HG02981 (cell line): ENCODE measurements at regions not wholly inside any gene's neighbourhood (a gene's known extent, or its start where the extent isn't known, plus 50 kb on each side); places are given as distances from the start of the nearest gene placed in this dataset.

ENCODE experiments used
- ATAC-seq: cut with Tn5 transposase; IDR thresholded peaks from one replicate; pipeline ENCODE4 v1.9.1; 2021; ENCODE audit warnings: mild to moderate bottlenecking, moderate library complexity; ENCODE audit not compliant: unreplicated experiment

- ATAC-seq: no peak
Observed at GRCh38 chr16:80366023-80366422, 174.8 kb upstream of the DYNLRB2 start.

GRCh38 chr16:80362816-80363215, 178.0 kb upstream of the DYNLRB2 start:
- no peak for ATAC-seq

GRCh38 chr16:80356365-80356764, 184.4 kb upstream of the DYNLRB2 start:
- no peak for ATAC-seq

GRCh38 chr16:80355335-80355734, 185.5 kb upstream of the DYNLRB2 start:
- ATAC-seq: no peak

- no peak for ATAC-seq
Observed at GRCh38 chr16:80350061-80350460, 190.7 kb upstream of the DYNLRB2 start.

GRCh38 chr16:80347900-80348299, 192.9 kb upstream of the DYNLRB2 start:
- no peak for ATAC-seq

GRCh38 chr16:80347002-80347401, 193.8 kb upstream of the DYNLRB2 start:
- ATAC-seq: no peak

- ATAC-seq: peak; percentile 83
Observed at GRCh38 chr16:80346111-80346632, 194.6 kb upstream of the DYNLRB2 start.

- ATAC-seq: no peak
Observed at GRCh38 chr16:80345701-80346100, 195.1 kb upstream of the DYNLRB2 start.

GRCh38 chr16:80344570-80344969, 196.2 kb upstream of the DYNLRB2 start:
- ATAC-seq: no peak

- no peak for ATAC-seq
Observed at GRCh38 chr16:80341263-80341662, 199.5 kb upstream of the DYNLRB2 start.

- no peak for ATAC-seq
Observed at GRCh38 chr16:80337786-80338185, 203.0 kb upstream of the DYNLRB2 start.

GRCh38 chr16:80330803-80331202, 210.0 kb upstream of the DYNLRB2 start:
- ATAC-seq: no peak

- ATAC-seq: no peak
Observed at GRCh38 chr16:80330150-80330549, 210.6 kb upstream of the DYNLRB2 start.

- ATAC-seq: no peak
Observed at GRCh38 chr16:80327740-80328139, 213.1 kb upstream of the DYNLRB2 start.

- no peak for ATAC-seq
Observed at GRCh38 chr16:80324371-80324770, 216.4 kb upstream of the DYNLRB2 start.

- no peak for ATAC-seq
Observed at GRCh38 chr16:80323808-80324195, 217.0 kb upstream of the DYNLRB2 start.

- ATAC-seq: no peak
Observed at GRCh38 chr16:80323187-80323807, 217.5 kb upstream of the DYNLRB2 start.

- ATAC-seq: no peak
Observed at GRCh38 chr16:80319181-80319580, 221.6 kb upstream of the DYNLRB2 start.

GRCh38 chr16:80318107-80318506, 222.7 kb upstream of the DYNLRB2 start:
- ATAC-seq: no peak

GRCh38 chr16:80317599-80318037, 223.2 kb upstream of the DYNLRB2 start:
- ATAC-seq: no peak

- no peak for ATAC-seq
Observed at GRCh38 chr16:80317116-80317515, 223.7 kb upstream of the DYNLRB2 start.

GRCh38 chr16:80314042-80314441, 226.8 kb upstream of the DYNLRB2 start:
- ATAC-seq: no peak
